ENCODE measurements at regions not wholly inside any gene's neighbourhood (a gene's known extent, or its start where the extent isn't known, plus 50 kb on each side); places are given as distances from the start of the nearest gene placed in this dataset.

- intact Hi-C loops (cut with micrococcal nuclease; ENCODE audit: unreplicated experiment), result no loop called here
- Histone ChIP-seq H3K4me3 (no peak overlapping the region), H3K4me2 (ENCODE audit: control insufficient read depth, insufficient read depth) (no peak overlapping the region), H3K79me2 (ENCODE audit: control insufficient read depth, insufficient read depth, low read length) (no peaks in the 10 kb centered on the region), H3K9ac (ENCODE audit: control insufficient read depth, insufficient read depth, low read length) (no peak overlapping the region), H3K27me3 (replicated peaks in 1 of 2; ENCODE audit: control insufficient read depth in 2 of 2, insufficient read depth in 2 of 2, low read length in 1 of 2) (no peaks in the 10 kb centered on the region), H3K36me3 (ENCODE audit: control insufficient read depth in 2 of 2, insufficient read depth in 2 of 2, low read length in 1 of 2) (no peaks in the 10 kb centered on the region), H3K4me1 (ENCODE audit: control insufficient read depth, insufficient read depth, low read length) (no peaks in the 10 kb centered on the region), H3K9me3 (replicated peaks; ENCODE audit: control insufficient read depth, insufficient read depth, low read length) (no peaks in the 10 kb centered on the region), H4K20me1 (ENCODE audit: control insufficient read depth, insufficient read depth) (no peaks in the 10 kb centered on the region), H3K27ac (ENCODE audit: control insufficient read depth, insufficient read depth) (no peak overlapping the region), H2AFZ (ENCODE audit: control insufficient read depth, low read depth, low read length) (no peak overlapping the region)
- TF ChIP-seq NR2C1 (IDR thresholded peaks at IDR 0.05) (no peak), EGR1 (IDR thresholded peaks at IDR 0.05; ENCODE audit: borderline replicate concordance in 1 of 2, low read depth in 2 of 2, low read length in 2 of 2) (no peak), CTCF (IDR thresholded peaks at IDR 0.05 in 2 of 3, conservative IDR thresholded peaks at IDR 0.05 in 1 of 3; ENCODE audit: control insufficient read depth in 2 of 3, extremely low read depth in 1 of 3, insufficient read depth in 1 of 3, low read depth in 3 of 3, low read length in 3 of 3) (no peak)
- DNase-seq (ENCODE audit: low read depth, low spot score) (no peak), FAIRE-seq (no peak), ATAC-seq (no peak)
- ChIA-PET CTCF (interaction anchor here (1.2 kb wide), 1 partner anchor 9 kb away, joined by 3 read pairs; no protein-coding TSS in a partner anchor), RAD21 (ENCODE audit: unreplicated experiment) (no interaction called here), SMC1A (ENCODE audit: uncharacterized antibody, unreplicated experiment) (interaction anchor here (0.6 kb wide), 1 partner anchor 82 kb away, joined by 3 read pairs; no protein-coding TSS in a partner anchor), POLR2A (no interaction called here)
- in situ Hi-C loops (cut with MboI), result no loop called here
- no TSS peak for BruUV-seq (replicated peaks)
Measured at GRCh38 chr3:161894657-161895056, 398.0 kb downstream of the OTOL1 start.

- CTCF ChIA-PET, result no interaction called here
- Histone ChIP-seq H3K4me1 (ENCODE audit: control insufficient read depth, insufficient read depth, low read length) (no peaks in the 10 kb centered on the region), H3K36me3 (ENCODE audit: control insufficient read depth in 2 of 2, insufficient read depth in 2 of 2, low read length in 1 of 2) (no peaks in the 10 kb centered on the region), H2AFZ (ENCODE audit: control insufficient read depth, low read depth, low read length) (no peak overlapping the region), H3K4me2 (ENCODE audit: control insufficient read depth, insufficient read depth) (no peak overlapping the region), H3K27ac (ENCODE audit: control insufficient read depth, insufficient read depth) (no peak overlapping the region), H3K9me3 (replicated peaks; ENCODE audit: control insufficient read depth, insufficient read depth, low read length) (no peaks in the 10 kb centered on the region), H4K20me1 (ENCODE audit: control insufficient read depth, insufficient read depth) (no peaks in the 10 kb centered on the region), H3K27me3 (replicated peaks in 1 of 2; ENCODE audit: control insufficient read depth in 2 of 2, insufficient read depth in 2 of 2, low read length in 1 of 2) (no peaks in the 10 kb centered on the region; a peak in 1 of 4 replicates), H3K79me2 (ENCODE audit: control insufficient read depth, insufficient read depth, low read length) (no peaks in the 10 kb centered on the region), H3K9ac (ENCODE audit: control insufficient read depth, insufficient read depth, low read length) (no peak overlapping the region), H3K4me3 (no peak overlapping the region)
- BruUV-seq (replicated peaks), result no TSS peak
- TF ChIP-seq TCF3 (IDR thresholded peaks at IDR 0.05; ENCODE audit: borderline replicate concordance, insufficient read depth, low read depth, low read length) (no peak), IKZF2 (IDR thresholded peaks at IDR 0.05) (no peak), STAT1 (conservative IDR thresholded peaks at IDR 0.05) (no peak), EED (IDR thresholded peaks at IDR 0.05; ENCODE audit: low read depth) (no peak), HDAC2 (IDR thresholded peaks at IDR 0.05) (no peak)
- 37% methylated on average over 3 of the region's 4 CpGs for WGBS (ENCODE audit: insufficient coverage, insufficient replicate concordance, low lambda C conversion rate, missing lambda C conversion rate)
- DNase-seq (ENCODE audit: low read depth, low spot score), result no peak
- no peak for FAIRE-seq
- intact Hi-C loops (cut with micrococcal nuclease; ENCODE audit: unreplicated experiment), result no loop called here
- RAD21 ChIA-PET (ENCODE audit: unreplicated experiment), result no interaction called here
- no peak for ATAC-seq
- POLR2A ChIA-PET, result no interaction called here
- in situ Hi-C loops (cut with MboI), result no loop called here
- SMC1A ChIA-PET (ENCODE audit: uncharacterized antibody, unreplicated experiment), result no interaction called here
Measured at GRCh38 chr3:161905520-161906132, 409.0 kb downstream of the OTOL1 start.
